SK-N-SH (cell line): ENCODE measurements at regions not wholly inside any gene's neighbourhood (a gene's known extent, or its start where the extent isn't known, plus 50 kb on each side); places are given as distances from the start of the nearest gene placed in this dataset.

Source experiments
- CTCF ChIP-seq: fragments of 200-600 bp; sonication (generic); IDR thresholded peaks from 2 replicates; pipeline ENCODE4 v1.6.1; 2017; ENCODE audit warnings: antibody characterized with exemption, mild to moderate bottlenecking, moderate library complexity
- FOSL2 ChIP-seq: IDR thresholded peaks from 2 replicates; pipeline ENCODE4 v1.4.0; 2012; ENCODE audit warnings: low read depth, mild to moderate bottlenecking, moderate library complexity, borderline replicate concordance
- MAX ChIP-seq: IDR thresholded peaks from 2 replicates; pipeline ENCODE4 v1.4.0; 2012; ENCODE audit warnings: low read depth

DNA sequence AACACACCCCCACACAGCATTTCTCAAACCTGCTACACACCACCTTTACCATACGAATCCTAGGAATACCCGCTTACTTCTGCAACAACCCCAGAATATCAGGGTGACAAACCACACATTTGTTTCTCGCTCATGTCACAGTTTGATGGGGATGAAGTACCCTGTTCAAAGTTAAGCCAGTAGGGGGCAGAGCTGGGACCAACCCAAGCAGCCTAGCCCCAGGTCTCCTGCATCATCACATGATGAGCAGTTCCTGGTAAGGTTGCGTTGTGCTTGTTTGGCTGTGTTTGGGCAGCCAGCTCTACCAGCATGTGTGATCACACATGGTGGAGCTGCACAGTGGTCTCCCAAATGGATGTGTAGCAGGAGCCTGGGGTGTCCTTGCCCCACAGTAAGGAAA is 103.6 kb upstream of the C16orf82 start:
- no peak for TF ChIP-seq FOSL2
- TF ChIP-seq CTCF, result peak; percentile 30; the same call in 1 of the 2 replicates
- TF ChIP-seq MAX, result no peak
